Skeletal muscle satellite cell (primary cell): ENCODE measurements at regions not wholly inside any gene's neighbourhood (a gene's known extent, or its start where the extent isn't known, plus 50 kb on each side); places are given as distances from the start of the nearest gene placed in this dataset.

Experiments
- H3K27me3 ChIP-seq: 2 replicates; pipeline ENCODE4 v1.7.0; 2013; ENCODE audit warnings: low read length; ENCODE audit not compliant: control insufficient read depth, insufficient read depth
- H3K36me3 ChIP-seq: 2 replicates; pipeline ENCODE4 v1.7.0; 2013; ENCODE audit warnings: mild to moderate bottlenecking, control low read depth, low read length; ENCODE audit not compliant: insufficient read depth
- H3K4me1 ChIP-seq: 2 replicates; pipeline ENCODE4 v1.7.0; 2013; ENCODE audit warnings: low read length; ENCODE audit not compliant: control insufficient read depth, insufficient read depth
- H3K4me2 ChIP-seq: 2 replicates; pipeline ENCODE4 v1.7.0; 2013; ENCODE audit warnings: mild to moderate bottlenecking, low read length
- H3K4me3 ChIP-seq: 2 replicates; pipeline ENCODE4 v1.7.0; 2013; ENCODE audit warnings: low read length
- H3K9ac ChIP-seq: 2 replicates; pipeline ENCODE4 v1.7.0; 2013; ENCODE audit warnings: mild to moderate bottlenecking, low read depth, low read length, moderate library complexity
- H3K9me3 ChIP-seq: replicated peaks from 2 replicates; pipeline ENCODE4 v1.7.0; 2013; ENCODE audit warnings: mild to moderate bottlenecking, control low read depth, low read length

GRCh38 chr22:48841881-48842582 is 985.6 kb downstream of the BRD1 start:
- no peak overlapping the region for H3K4me3 ChIP-seq
- no peaks in the 10 kb centered on the region for H3K27me3 ChIP-seq
- H3K9me3 ChIP-seq: peaks cover 32% of the 10 kb centered on the region

GRCh38 chr22:48840112-48840949 is 987.3 kb downstream of the BRD1 start:
- Histone ChIP-seq H3K9ac (no peak overlapping the region), H3K9me3 (peaks cover 38% of the 10 kb centered on the region), H3K4me2 (no peak overlapping the region), H3K4me1 (no peaks in the 10 kb centered on the region), H3K4me3 (no peak overlapping the region), H3K36me3 (no peaks in the 10 kb centered on the region), H3K27me3 (no peaks in the 10 kb centered on the region)

More at GRCh38 chr22:48841881-48842582, 985.6 kb downstream of the BRD1 start:
- Histone ChIP-seq H3K9ac (no peak overlapping the region), H3K4me1 (no peaks in the 10 kb centered on the region), H3K36me3 (no peaks in the 10 kb centered on the region), H3K4me2 (no peak overlapping the region)

- Histone ChIP-seq H3K4me3 (no peak overlapping the region), H3K4me1 (no peaks in the 10 kb centered on the region), H3K36me3 (no peaks in the 10 kb centered on the region), H3K27me3 (no peaks in the 10 kb centered on the region), H3K9me3 (peaks cover 34% of the 10 kb centered on the region), H3K9ac (no peak overlapping the region), H3K4me2 (no peak overlapping the region)
These were observed 988.6 kb downstream of the BRD1 start for GRCh38 chr22:48838846-48839730.

- H3K9me3 ChIP-seq: peaks cover 34% of the 10 kb centered on the region
- no peak overlapping the region for H3K9ac ChIP-seq
- no peak overlapping the region for H3K4me3 ChIP-seq
- no peak overlapping the region for H3K4me2 ChIP-seq
- no peaks in the 10 kb centered on the region for H3K4me1 ChIP-seq
- H3K27me3 ChIP-seq: no peaks in the 10 kb centered on the region
- no peaks in the 10 kb centered on the region for H3K36me3 ChIP-seq
These were observed 989.3 kb downstream of the BRD1 start for GRCh38 chr22:48838376-48838775.

GRCh38 chr22:48837341-48837935 is 990.2 kb downstream of the BRD1 start:
- no peak overlapping the region for H3K4me2 ChIP-seq
- H3K9me3 ChIP-seq: peaks cover 34% of the 10 kb centered on the region
- no peak overlapping the region for H3K9ac ChIP-seq
- no peaks in the 10 kb centered on the region for H3K36me3 ChIP-seq
- H3K27me3 ChIP-seq: no peaks in the 10 kb centered on the region
- no peak overlapping the region for H3K4me3 ChIP-seq
- H3K4me1 ChIP-seq: no peaks in the 10 kb centered on the region

GRCh38 chr22:48836673-48837340 is 990.9 kb downstream of the BRD1 start:
- Histone ChIP-seq H3K27me3 (no peaks in the 10 kb centered on the region), H3K9me3 (peaks cover 36% of the 10 kb centered on the region), H3K4me1 (no peaks in the 10 kb centered on the region), H3K9ac (no peak overlapping the region), H3K36me3 (no peaks in the 10 kb centered on the region), H3K4me2 (no peak overlapping the region), H3K4me3 (no peak overlapping the region)

GRCh38 chr22:48835857-48836672 is 991.6 kb downstream of the BRD1 start:
- Histone ChIP-seq H3K9ac (no peak overlapping the region), H3K4me3 (no peak overlapping the region), H3K27me3 (no peaks in the 10 kb centered on the region), H3K36me3 (no peaks in the 10 kb centered on the region), H3K4me2 (no peak overlapping the region), H3K9me3 (peaks cover 36% of the 10 kb centered on the region), H3K4me1 (no peaks in the 10 kb centered on the region)

GRCh38 chr22:48835364-48835763 is 992.3 kb downstream of the BRD1 start:
- Histone ChIP-seq H3K9ac (no peak overlapping the region), H3K9me3 (peaks cover 32% of the 10 kb centered on the region), H3K4me1 (no peaks in the 10 kb centered on the region), H3K36me3 (no peaks in the 10 kb centered on the region), H3K4me2 (no peak overlapping the region), H3K27me3 (no peaks in the 10 kb centered on the region), H3K4me3 (no peak overlapping the region)

GRCh38 chr22:48834404-48834803 is 993.3 kb downstream of the BRD1 start:
- Histone ChIP-seq H3K9ac (no peak overlapping the region), H3K9me3 (peaks cover 27% of the 10 kb centered on the region), H3K36me3 (no peaks in the 10 kb centered on the region), H3K4me2 (no peak overlapping the region), H3K4me3 (no peak overlapping the region), H3K4me1 (no peaks in the 10 kb centered on the region), H3K27me3 (no peaks in the 10 kb centered on the region)

GRCh38 chr22:48832592-48832991 is 995.1 kb downstream of the BRD1 start:
- Histone ChIP-seq H3K9ac (no peak overlapping the region), H3K27me3 (no peaks in the 10 kb centered on the region), H3K4me1 (no peaks in the 10 kb centered on the region), H3K36me3 (no peaks in the 10 kb centered on the region), H3K4me3 (no peak overlapping the region), H3K9me3 (peaks cover 13% of the 10 kb centered on the region), H3K4me2 (no peak overlapping the region)
